NCI-H1930 (cell line): ENCODE measurements at regions not wholly inside any gene's neighbourhood (a gene's known extent, or its start where the extent isn't known, plus 50 kb on each side); places are given as distances from the start of the nearest gene placed in this dataset.
"Not testable (repeated sequence)": the region's sequence is repeated elsewhere in the genome, so short reads cannot be mapped to it uniquely, and the experiment has no call there.

ENCODE experiments used
- DNase-seq, 2 experiments: peaks; one replicate each; lab custom pipeline; 2025; lab: John Stamatoyannopoulos, UW

- DNase-seq = peak in 1 of 2 experiments; percentile 0
Measured at GRCh38 chr1:105137543-105138457, 1388.1 kb downstream of the AMY1C start.

- no peak for DNase-seq
Measured at GRCh38 chr1:105138458-105138893, 1388.8 kb downstream of the AMY1C start.

- peak in 1 of 2 experiments; percentile 1 for DNase-seq
Measured at GRCh38 chr1:105172788-105173187, 1423.1 kb downstream of the AMY1C start.

- DNase-seq = no peak
Measured at GRCh38 chr1:105180789-105181188, 1431.1 kb downstream of the AMY1C start.

GRCh38 chr1:105204836-105205371, 1455.2 kb downstream of the AMY1C start:
- DNase-seq = no peak

- no peak for DNase-seq
Measured at GRCh38 chr1:105208581-105208980, 1458.9 kb downstream of the AMY1C start.

- DNase-seq = no peak
Measured at GRCh38 chr1:105210747-105211146, 1461.0 kb downstream of the AMY1C start.

- no peak for DNase-seq
Measured at GRCh38 chr1:105231378-105231777, 1481.7 kb downstream of the AMY1C start.

GRCh38 chr1:105243411-105243810, 1493.7 kb downstream of the AMY1C start:
- no peak for DNase-seq

- DNase-seq = no peak
Measured at GRCh38 chr1:105243969-105244368, 1494.3 kb downstream of the AMY1C start.

GRCh38 chr1:105254906-105255305, 1505.2 kb downstream of the AMY1C start:
- no peak for DNase-seq

GRCh38 chr1:105260001-105260400, 1510.3 kb downstream of the AMY1C start:
- DNase-seq = no peak

- no peak for DNase-seq
Measured at GRCh38 chr1:105270966-105271365, 1521.3 kb downstream of the AMY1C start.

- not testable (repeated sequence) for DNase-seq
Measured at GRCh38 chr1:105272376-105272775, 1522.7 kb downstream of the AMY1C start.

GRCh38 chr1:105294838-105295237, 1545.1 kb downstream of the AMY1C start:
- DNase-seq = no peak

GRCh38 chr1:105310063-105310462, 1560.4 kb downstream of the AMY1C start:
- DNase-seq = no peak

GRCh38 chr1:105317976-105318375, 1568.3 kb downstream of the AMY1C start:
- DNase-seq = no peak

GRCh38 chr1:105326886-105327285, 1577.2 kb downstream of the AMY1C start:
- DNase-seq = no peak

GRCh38 chr1:105337420-105337819, 1587.7 kb downstream of the AMY1C start:
- no peak for DNase-seq

- DNase-seq = no peak
Measured at GRCh38 chr1:105343317-105343716, 1593.6 kb downstream of the AMY1C start.

GRCh38 chr1:105359457-105359856, 1609.8 kb downstream of the AMY1C start:
- DNase-seq = no peak

GRCh38 chr1:105362438-105362837, 1612.7 kb downstream of the AMY1C start:
- DNase-seq = no peak

- DNase-seq = peak; percentile 10 to 23
Measured at GRCh38 chr1:105368446-105368845, 1618.7 kb downstream of the AMY1C start.
